SK-N-SH (cell line): ENCODE measurements at regions not wholly inside any gene's neighbourhood (a gene's known extent, or its start where the extent isn't known, plus 50 kb on each side); places are given as distances from the start of the nearest gene placed in this dataset.

ENCODE experiments used
- CTCF ChIA-PET: fragments of 300-600, 350-600 bp; formaldehyde crosslinking; extraction: SDS; loops from one replicate; lab custom pipeline; 2021; lab: Yijun Ruan, JAX
- POLR2A ChIA-PET: fragments of 350-600 bp; sonication (Branson Sonifier 250); formaldehyde crosslinking; extraction: SDS; loops from one replicate; lab custom pipeline; 2020; ENCODE audit warnings: antibody characterized with exemption, inconsistent platforms; lab: Yijun Ruan, JAX
- DNase-seq: peaks from one replicate; pipeline ENCODE4 v3.0.0; 2012
- H2AFZ ChIP-seq: fragments of 200-600 bp; sonication (generic); 2 replicates; pipeline ENCODE4 v1.8.1; 2016; ENCODE audit warnings: antibody characterized with exemption, mild to moderate bottlenecking, low read depth
- H3F3A ChIP-seq: fragments of 200-600 bp; sonication (generic); replicated peaks from 2 replicates; pipeline ENCODE3; 2016; ENCODE audit warnings: antibody characterized with exemption, mild to moderate bottlenecking; ENCODE audit not compliant: insufficient read depth
- H3K27ac ChIP-seq, 2 experiments: fragments of 200-500 bp in 1 of 2; fragments of 200-600 bp in 1 of 2; sonication (Bioruptor generic) in 1 of 2; sonication (generic), shearing (Covaris generic) in 1 of 2; 2 replicates each; pipeline versions ENCODE4 v1.5.1 to v1.6.1; 2014 to 2016; ENCODE audit warnings: low read depth in 2 of 2, inconsistent platforms in 1 of 2, low read length in 1 of 2, mild to moderate bottlenecking in 1 of 2, mixed read lengths in 1 of 2
- H3K27me3 ChIP-seq: fragments of 200-600 bp; sonication (generic), shearing (Covaris generic); 2 replicates; pipeline ENCODE4 v1.6.1; 2016; ENCODE audit warnings: mixed run types; ENCODE audit not compliant: insufficient read depth
- H3K36me3 ChIP-seq, 2 experiments: fragments of 200-500 bp in 1 of 2; fragments of 200-600 bp in 1 of 2; sonication (Bioruptor generic) in 1 of 2; sonication (generic) in 1 of 2; replicated peaks in 1 of 2; 2 replicates each; pipeline versions ENCODE3 to v1.5.1; 2014 to 2016; ENCODE audit warnings: low read length in 1 of 2, mild to moderate bottlenecking in 1 of 2; ENCODE audit not compliant: insufficient read depth in 2 of 2, control insufficient read depth in 1 of 2
- H3K4me1 ChIP-seq, 2 experiments: fragments of 200-500 bp in 1 of 2; fragments of 200-600 bp in 1 of 2; sonication (Bioruptor generic) in 1 of 2; sonication (generic), shearing (Covaris generic) in 1 of 2; 2 replicates each; pipeline versions ENCODE4 v1.5.1 to v1.6.1; 2014 to 2016; ENCODE audit warnings: low read depth in 1 of 2, low read length in 1 of 2, mixed run types in 1 of 2; ENCODE audit not compliant: insufficient read depth in 2 of 2, control insufficient read depth in 1 of 2
- H3K4me2 ChIP-seq: fragments of 200-600 bp; sonication (generic), shearing (Covaris generic); 2 replicates; pipeline ENCODE4 v1.6.1; 2017; ENCODE audit warnings: mixed run types
- H3K4me3 ChIP-seq, 2 experiments: fragments of 200-500 bp in 1 of 2; fragments of 200-600 bp in 1 of 2; sonication (Bioruptor generic) in 1 of 2; sonication (generic), shearing (Covaris generic) in 1 of 2; 2 replicates each; pipeline versions ENCODE4 v1.5.1 to v1.8.1; 2014 to 2016; ENCODE audit warnings: low read depth in 2 of 2, inconsistent platforms in 1 of 2, low read length in 1 of 2, mild to moderate bottlenecking in 1 of 2, mixed read lengths in 1 of 2, moderate library complexity in 1 of 2
- H3K79me2 ChIP-seq: fragments of 200-600 bp; sonication (generic); 2 replicates; pipeline ENCODE4 v1.8.1; 2017; ENCODE audit warnings: mild to moderate bottlenecking; ENCODE audit not compliant: insufficient read depth
- H3K9ac ChIP-seq: fragments of 200-600 bp; sonication (generic); 2 replicates; pipeline ENCODE4 v1.6.1; 2017; ENCODE audit warnings: mixed run types
- H3K9me2 ChIP-seq: fragments of 200-600 bp; sonication (generic); 2 replicates; pipeline ENCODE4 v1.6.1; 2017; ENCODE audit warnings: mixed run types
- H3K9me3 ChIP-seq: fragments of 200-600 bp; sonication (generic); 2 replicates; pipeline ENCODE4 v1.6.1; 2017; ENCODE audit warnings: mixed run types, mild to moderate bottlenecking, moderate library complexity
- H4K20me1 ChIP-seq: fragments of 200-600 bp; sonication (generic); 2 replicates; pipeline ENCODE4 v1.6.1; 2017; ENCODE audit warnings: mild to moderate bottlenecking, mixed run types; ENCODE audit not compliant: insufficient read depth
- EZH2phosphoT487 ChIP-seq: fragments of 200-600 bp; sonication (generic); IDR thresholded peaks from 2 replicates; pipeline ENCODE4 v1.6.1; 2017; ENCODE audit warnings: low read depth, mixed run types, mild to moderate bottlenecking, antibody characterized with exemption, moderate library complexity, borderline replicate concordance
- FOXM1 ChIP-seq: IDR thresholded peaks from 2 replicates; pipeline ENCODE4 v1.4.0; 2012; ENCODE audit warnings: low read depth, mild to moderate bottlenecking
- GABPA ChIP-seq: IDR thresholded peaks from 2 replicates; pipeline ENCODE4 v1.4.0; 2012; ENCODE audit warnings: low read depth, mild to moderate bottlenecking
- MEF2A ChIP-seq: IDR thresholded peaks from 2 replicates; pipeline ENCODE4 v1.4.0; 2012; ENCODE audit warnings: low read depth, borderline replicate concordance
- MXI1 ChIP-seq: IDR thresholded peaks from 2 replicates; pipeline ENCODE4 v1.6.1; 2012; ENCODE audit warnings: mild to moderate bottlenecking, low read depth, low read length, improper control_type of control experiment
- NFIC ChIP-seq: IDR thresholded peaks from 2 replicates; pipeline ENCODE4 v1.4.0; 2012; ENCODE audit warnings: borderline replicate concordance
- RAD21 ChIP-seq: IDR thresholded peaks from 2 replicates; pipeline ENCODE4 v1.6.1; 2012; ENCODE audit warnings: mild to moderate bottlenecking, low read length
- RCOR1 ChIP-seq: fragments of 150-350 bp; IDR thresholded peaks from 2 replicates; pipeline ENCODE4 v1.6.1; 2017; ENCODE audit warnings: antibody characterized with exemption, low read length
- RFX5 ChIP-seq: IDR thresholded peaks from 2 replicates; pipeline ENCODE4 v1.6.1; 2012; ENCODE audit warnings: mild to moderate bottlenecking, improper control_type of control experiment, low read length
- RXRA ChIP-seq: IDR thresholded peaks from 2 replicates; pipeline ENCODE4 v1.4.0; 2012; ENCODE audit warnings: low read depth, mild to moderate bottlenecking, borderline replicate concordance
- SIN3A ChIP-seq: IDR thresholded peaks from 2 replicates; pipeline ENCODE4 v1.6.1; 2012; ENCODE audit warnings: low read depth, mild to moderate bottlenecking, low read length, moderate library complexity, borderline replicate concordance
- TEAD4 ChIP-seq: IDR thresholded peaks from 2 replicates; pipeline ENCODE4 v1.4.0; 2012; ENCODE audit warnings: mild to moderate bottlenecking, borderline replicate concordance; ENCODE audit not compliant: insufficient read depth
- WGBS: methylation state at CpG from one replicate; pipeline ENCODE4 v1.1.6; 2017; ENCODE audit warnings: low lambda C conversion rate; 5-methylcytosine and 5-hydroxymethylcytosine counted together
- TF ChIP-seq, protein P1 (sequence below): IDR thresholded peaks from 2 replicates; pipeline ENCODE4 v1.4.0; 2012; ENCODE audit warnings: low read depth, borderline replicate concordance
- TF ChIP-seq, protein P2 (sequence below): IDR thresholded peaks from 2 replicates; pipeline ENCODE4; 2012
- TF ChIP-seq, protein P3 (sequence below): IDR thresholded peaks from 2 replicates; pipeline ENCODE4 v1.4.0; 2012; ENCODE audit warnings: low read depth
- TF ChIP-seq, protein P4 (sequence below): fragments of 200-600 bp; sonication (generic); IDR thresholded peaks from 2 replicates; pipeline ENCODE4 v1.6.1; 2017; ENCODE audit warnings: antibody characterized with exemption, mild to moderate bottlenecking, moderate library complexity

DNA sequence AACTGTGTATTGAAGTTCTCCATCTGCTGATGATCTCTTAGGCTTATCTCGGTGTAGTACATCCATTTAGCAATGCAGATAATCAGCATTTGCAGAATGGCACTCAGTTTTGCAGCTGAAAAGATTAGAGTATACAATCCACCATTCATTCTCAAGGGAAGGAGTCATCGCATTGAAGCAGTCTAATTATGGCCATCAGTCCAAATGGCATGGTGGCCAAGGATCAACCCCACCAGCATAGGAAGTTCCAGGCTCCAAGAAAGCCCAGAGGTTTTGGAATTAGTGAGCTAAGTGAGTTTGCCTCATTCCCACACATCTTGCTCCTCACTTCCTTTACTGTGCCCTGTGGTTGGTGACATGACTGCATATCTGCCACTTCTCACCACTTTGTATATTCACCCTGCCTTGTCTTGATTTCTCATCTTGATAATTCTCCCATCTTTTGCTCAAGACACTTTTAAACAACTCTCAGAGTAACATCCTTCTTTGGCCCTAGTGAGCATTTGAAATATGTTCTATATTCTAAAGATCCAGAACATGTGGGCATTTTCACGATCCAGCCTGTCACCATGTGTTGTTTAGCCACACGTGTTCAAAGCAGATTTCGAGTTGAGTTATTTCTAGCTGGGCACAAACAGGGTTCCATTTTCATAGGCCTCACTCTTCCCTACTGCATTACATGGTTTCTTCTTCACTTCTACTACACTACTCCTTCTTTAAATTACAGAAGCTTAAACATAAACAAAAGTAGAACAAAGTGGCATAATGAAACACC is 1119.8 kb downstream of the TSN start (continued):
- TF ChIP-seq, protein P1, sequence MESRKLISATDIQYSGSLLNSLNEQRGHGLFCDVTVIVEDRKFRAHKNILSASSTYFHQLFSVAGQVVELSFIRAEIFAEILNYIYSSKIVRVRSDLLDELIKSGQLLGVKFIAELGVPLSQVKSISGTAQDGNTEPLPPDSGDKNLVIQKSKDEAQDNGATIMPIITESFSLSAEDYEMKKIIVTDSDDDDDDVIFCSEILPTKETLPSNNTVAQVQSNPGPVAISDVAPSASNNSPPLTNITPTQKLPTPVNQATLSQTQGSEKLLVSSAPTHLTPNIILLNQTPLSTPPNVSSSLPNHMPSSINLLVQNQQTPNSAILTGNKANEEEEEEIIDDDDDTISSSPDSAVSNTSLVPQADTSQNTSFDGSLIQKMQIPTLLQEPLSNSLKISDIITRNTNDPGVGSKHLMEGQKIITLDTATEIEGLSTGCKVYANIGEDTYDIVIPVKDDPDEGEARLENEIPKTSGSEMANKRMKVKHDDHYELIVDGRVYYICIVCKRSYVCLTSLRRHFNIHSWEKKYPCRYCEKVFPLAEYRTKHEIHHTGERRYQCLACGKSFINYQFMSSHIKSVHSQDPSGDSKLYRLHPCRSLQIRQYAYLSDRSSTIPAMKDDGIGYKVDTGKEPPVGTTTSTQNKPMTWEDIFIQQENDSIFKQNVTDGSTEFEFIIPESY = no peak
- TF ChIP-seq MXI1 = no peak
- no peak for TF ChIP-seq RAD21

DNA sequence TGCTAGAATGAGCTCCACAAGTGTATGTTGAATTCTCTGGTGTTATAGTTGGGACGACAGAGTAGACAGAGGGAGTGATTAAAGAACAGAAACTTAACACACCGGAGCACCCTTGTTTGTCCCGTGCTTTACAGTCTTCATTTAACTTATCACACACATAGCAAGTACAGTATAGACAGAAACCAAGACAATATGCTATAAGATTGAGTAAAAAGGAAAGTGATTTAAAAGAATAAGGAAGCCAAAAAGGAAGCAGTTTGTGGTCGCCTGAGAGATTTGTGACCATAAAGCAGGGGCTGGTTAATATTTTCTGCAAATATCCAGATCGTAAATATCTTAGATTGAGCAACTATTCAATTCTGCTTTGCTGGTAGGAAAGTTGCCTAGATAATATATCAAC is 1128.4 kb downstream of the TSN start:
- CTCF ChIA-PET = no interaction called here
- Histone ChIP-seq H4K20me1 (no peaks in the 10 kb centered on the region), H3K4me3 (no peak overlapping the region), H3F3A (no peaks in the 10 kb centered on the region), H3K79me2 (no peaks in the 10 kb centered on the region), H2AFZ (no peak overlapping the region), H3K4me2 (no peak overlapping the region), H3K27ac (no peak overlapping the region), H3K36me3 (no peaks in the 10 kb centered on the region), H3K4me1 (no peaks in the 10 kb centered on the region; a peak in 1 of 4 replicates), H3K27me3 (no peaks in the 10 kb centered on the region), H3K9me3 (no peaks in the 10 kb centered on the region), H3K9ac (no peak overlapping the region), H3K9me2 (no peaks in the 10 kb centered on the region)
- POLR2A ChIA-PET = no interaction called here
- DNase-seq = no peak
- 15% methylated on average over 5 of the region's 5 CpGs for WGBS
- TF ChIP-seq MEF2A (no peak), RCOR1 (no peak)
- TF ChIP-seq, protein P2, sequence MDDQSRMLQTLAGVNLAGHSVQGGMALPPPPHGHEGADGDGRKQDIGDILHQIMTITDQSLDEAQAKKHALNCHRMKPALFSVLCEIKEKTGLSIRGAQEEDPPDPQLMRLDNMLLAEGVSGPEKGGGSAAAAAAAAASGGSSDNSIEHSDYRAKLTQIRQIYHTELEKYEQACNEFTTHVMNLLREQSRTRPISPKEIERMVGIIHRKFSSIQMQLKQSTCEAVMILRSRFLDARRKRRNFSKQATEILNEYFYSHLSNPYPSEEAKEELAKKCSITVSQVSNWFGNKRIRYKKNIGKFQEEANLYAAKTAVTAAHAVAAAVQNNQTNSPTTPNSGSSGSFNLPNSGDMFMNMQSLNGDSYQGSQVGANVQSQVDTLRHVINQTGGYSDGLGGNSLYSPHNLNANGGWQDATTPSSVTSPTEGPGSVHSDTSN = no peak

DNA sequence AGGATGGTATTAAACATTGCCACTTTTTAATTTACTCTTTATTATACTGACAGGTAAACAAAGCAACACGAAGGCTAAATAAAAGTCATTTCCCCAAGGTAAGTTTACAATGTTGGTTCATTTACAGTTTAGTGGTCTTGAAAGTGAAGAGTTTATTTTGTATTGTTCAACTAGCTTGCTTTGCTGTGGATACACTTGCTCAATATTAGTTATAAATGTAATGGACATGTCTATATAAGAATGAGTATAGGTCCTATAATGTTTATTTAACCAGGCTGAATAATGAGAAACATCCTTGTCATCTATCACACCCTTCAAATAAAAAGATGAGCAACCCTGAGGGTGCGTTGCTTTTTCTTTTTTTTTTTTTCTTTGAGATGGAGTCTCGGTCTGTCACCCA is 1129.4 kb downstream of the TSN start:
- POLR2A ChIA-PET = no interaction called here

More for the DNA sequence above, 1129.4 kb downstream of the TSN start:
- H3F3A ChIP-seq = no peaks in the 10 kb centered on the region
- no peak overlapping the region for H3K4me2 ChIP-seq
- no peak overlapping the region for H3K9ac ChIP-seq
- no peak overlapping the region for H3K27ac ChIP-seq
- no peaks in the 10 kb centered on the region for H3K9me2 ChIP-seq
- H3K79me2 ChIP-seq = no peaks in the 10 kb centered on the region
- no peak for DNase-seq
- H3K4me3 ChIP-seq = no peak overlapping the region
- H2AFZ ChIP-seq = no peak overlapping the region
- WGBS = 19% methylated on average over 3 of the region's 3 CpGs
- no peaks in the 10 kb centered on the region for H3K36me3 ChIP-seq
- H3K27me3 ChIP-seq = no peaks in the 10 kb centered on the region
- no peaks in the 10 kb centered on the region for H4K20me1 ChIP-seq
- CTCF ChIA-PET = no interaction called here
- TF ChIP-seq, protein P3, sequence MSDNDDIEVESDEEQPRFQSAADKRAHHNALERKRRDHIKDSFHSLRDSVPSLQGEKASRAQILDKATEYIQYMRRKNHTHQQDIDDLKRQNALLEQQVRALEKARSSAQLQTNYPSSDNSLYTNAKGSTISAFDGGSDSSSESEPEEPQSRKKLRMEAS = no peak
- TF ChIP-seq GABPA (no peak), RFX5 (no peak), RXRA (no peak), NFIC (no peak), EZH2phosphoT487 (no peak), FOXM1 (no peak), SIN3A (no peak), TEAD4 (no peak)
- TF ChIP-seq, protein P4, sequence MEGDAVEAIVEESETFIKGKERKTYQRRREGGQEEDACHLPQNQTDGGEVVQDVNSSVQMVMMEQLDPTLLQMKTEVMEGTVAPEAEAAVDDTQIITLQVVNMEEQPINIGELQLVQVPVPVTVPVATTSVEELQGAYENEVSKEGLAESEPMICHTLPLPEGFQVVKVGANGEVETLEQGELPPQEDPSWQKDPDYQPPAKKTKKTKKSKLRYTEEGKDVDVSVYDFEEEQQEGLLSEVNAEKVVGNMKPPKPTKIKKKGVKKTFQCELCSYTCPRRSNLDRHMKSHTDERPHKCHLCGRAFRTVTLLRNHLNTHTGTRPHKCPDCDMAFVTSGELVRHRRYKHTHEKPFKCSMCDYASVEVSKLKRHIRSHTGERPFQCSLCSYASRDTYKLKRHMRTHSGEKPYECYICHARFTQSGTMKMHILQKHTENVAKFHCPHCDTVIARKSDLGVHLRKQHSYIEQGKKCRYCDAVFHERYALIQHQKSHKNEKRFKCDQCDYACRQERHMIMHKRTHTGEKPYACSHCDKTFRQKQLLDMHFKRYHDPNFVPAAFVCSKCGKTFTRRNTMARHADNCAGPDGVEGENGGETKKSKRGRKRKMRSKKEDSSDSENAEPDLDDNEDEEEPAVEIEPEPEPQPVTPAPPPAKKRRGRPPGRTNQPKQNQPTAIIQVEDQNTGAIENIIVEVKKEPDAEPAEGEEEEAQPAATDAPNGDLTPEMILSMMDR = no peak
- no peaks in the 10 kb centered on the region for H3K9me3 ChIP-seq
- H3K4me1 ChIP-seq = no peaks in the 10 kb centered on the region; a peak in 1 of 4 replicates
